ENCODE measurements at regions not wholly inside any gene's neighbourhood (a gene's known extent, or its start where the extent isn't known, plus 50 kb on each side); places are given as distances from the start of the nearest gene placed in this dataset.
"Not testable (repeated sequence)": the region's sequence is repeated elsewhere in the genome, so short reads cannot be mapped to it uniquely, and the experiment has no call there.

- H3K4me3 ChIP-seq: no peak overlapping the region
- no peak for ATAC-seq
- DNase-seq: no peak
- intact Hi-C loops (cut with DNase I): no loop called here
- no peaks in the 10 kb centered on the region for H3K4me1 ChIP-seq
- TF ChIP-seq CTCF (IDR thresholded peaks at IDR 0.05): no peak
- WGBS, 3 donors: 79 to 89% (median 80%) methylated on average over 8 of the region's 8 CpGs
- H3K36me3 ChIP-seq (ENCODE audit: insufficient read depth in 1 of 2, low read depth in 1 of 2): no peaks in the 10 kb centered on the region
- H3K27ac ChIP-seq: no peak overlapping the region
- H3K27me3 ChIP-seq (ENCODE audit: insufficient read depth in 3 of 3, low read length in 2 of 3): peaks cover 0 to 2% (median 0%) of the 10 kb centered on the region in 3 donors
- no peaks in the 10 kb centered on the region for H3K9me3 ChIP-seq
These were observed 1528.5 kb downstream of the BRD1 start for GRCh38 chr22:48299124-48299523.

- Histone ChIP-seq H3K27me3 (ENCODE audit: insufficient read depth in 3 of 3, low read length in 2 of 3) (peaks cover 0 to 2% (median 0%) of the 10 kb centered on the region in 3 donors), H3K9me3 (no peaks in the 10 kb centered on the region), H3K4me3 (no peak overlapping the region), H3K27ac (no peak overlapping the region), H3K36me3 (ENCODE audit: insufficient read depth in 1 of 2, low read depth in 1 of 2) (no peaks in the 10 kb centered on the region), H3K4me1 (no peaks in the 10 kb centered on the region)
- no peak for ATAC-seq
- TF ChIP-seq CTCF (IDR thresholded peaks at IDR 0.05): no peak
- 69 to 80% (median 74%) methylated on average over 6 to 7 of the region's 7 CpGs for WGBS, 3 donors
- DNase-seq: no peak
- intact Hi-C loops (cut with DNase I): no loop called here
These were observed 1530.4 kb downstream of the BRD1 start for GRCh38 chr22:48297296-48297695.

DNA sequence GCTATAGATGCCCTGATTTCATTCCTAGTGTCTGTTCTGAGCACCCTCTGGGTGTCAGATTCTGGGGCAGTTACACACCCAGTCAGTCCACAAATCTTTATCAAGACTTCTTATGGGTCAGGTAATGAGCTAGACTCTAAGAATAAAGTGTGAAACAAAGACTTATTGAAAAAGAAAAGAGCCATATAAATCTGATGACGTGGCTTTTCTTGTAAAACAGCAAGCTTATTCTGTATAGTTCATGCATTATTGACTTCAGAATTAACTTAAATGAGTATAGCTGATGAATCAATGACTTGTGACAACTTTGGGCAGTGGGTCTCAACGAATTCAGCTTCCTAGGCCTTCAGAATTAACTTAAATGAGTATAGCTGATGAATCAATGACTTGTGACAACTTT, 1527.5 kb downstream of the TBC1D22A start:
- 36 to 46% (median 43%) methylated on average over 2 of the region's 2 CpGs for WGBS, 3 donors
- H3K36me3 ChIP-seq (ENCODE audit: insufficient read depth in 1 of 2, low read depth in 1 of 2); ATAC-seq; H3K9me3 ChIP-seq; DNase-seq; H3K4me1 ChIP-seq; H3K27ac ChIP-seq; H3K4me3 ChIP-seq; H3K27me3 ChIP-seq (ENCODE audit: insufficient read depth in 3 of 3, low read length in 2 of 3): not testable (repeated sequence)
- intact Hi-C loops (cut with DNase I): loop anchor here in 1 of 2 donors (10.0 kb wide), 1 partner anchor 155 kb away; no protein-coding TSS in a partner anchor

GRCh38 chr22:48288376-48288940, 1526.0 kb downstream of the TBC1D22A start:
- H3K27ac ChIP-seq: no peak overlapping the region
- no peak for ATAC-seq
- no peaks in the 10 kb centered on the region for H3K9me3 ChIP-seq
- TF ChIP-seq CTCF (IDR thresholded peaks at IDR 0.05): no peak
- no peaks in the 10 kb centered on the region for H3K4me1 ChIP-seq
- H3K36me3 ChIP-seq (ENCODE audit: insufficient read depth in 1 of 2, low read depth in 1 of 2): no peaks in the 10 kb centered on the region
- H3K27me3 ChIP-seq (ENCODE audit: insufficient read depth in 3 of 3, low read length in 2 of 3): peaks cover 0 to 3% (median 0%) of the 10 kb centered on the region in 3 donors
- 50 to 69% (median 59%) methylated on average over 3 of the region's 3 CpGs for whole genome bisulfite sequencing, 3 donors
- H3K4me3 ChIP-seq: no peak overlapping the region
- intact Hi-C loops (cut with DNase I): loop anchor here in 1 of 2 donors (10.0 kb wide), 1 partner anchor 154 kb away; no protein-coding TSS in a partner anchor
- no peak for DNase-seq

GRCh38 chr22:48287031-48287430, 1524.6 kb downstream of the TBC1D22A start:
- TF ChIP-seq CTCF (IDR thresholded peaks at IDR 0.05): no peak
- H3K4me1 ChIP-seq: no peaks in the 10 kb centered on the region
- ATAC-seq: no peak
- H3K36me3 ChIP-seq (ENCODE audit: insufficient read depth in 1 of 2, low read depth in 1 of 2): no peaks in the 10 kb centered on the region
- 63 to 71% (median 64%) methylated on average over 5 of the region's 5 CpGs for WGBS, 3 donors
- H3K4me3 ChIP-seq: no peak overlapping the region
- DNase-seq: no peak
- no peak overlapping the region for H3K27ac ChIP-seq
- peaks cover 0 to 3% (median 0%) of the 10 kb centered on the region in 3 donors for H3K27me3 ChIP-seq (ENCODE audit: insufficient read depth in 3 of 3, low read length in 2 of 3)
- no peaks in the 10 kb centered on the region for H3K9me3 ChIP-seq
- intact Hi-C loops (cut with DNase I): loop anchor here in 1 of 2 donors (10.0 kb wide), 1 partner anchor 152 kb away; no protein-coding TSS in a partner anchor

Data from psoas muscle (tissue), 7 donors.